Uterus (tissue), 3 donors: ENCODE measurements at regions not wholly inside any gene's neighbourhood (a gene's known extent, or its start where the extent isn't known, plus 50 kb on each side); places are given as distances from the start of the nearest gene placed in this dataset.

Experiments
- DNase-seq, 2 donors: peaks; one replicate each; pipeline ENCODE4 v3.0.0-alpha.2; 2019 to 2020
- H3K27ac ChIP-seq, 2 donors: fragments of 200-600 bp; sonication (generic); 1 replicate in 1 of 2; 2 replicates in 1 of 2; pipeline ENCODE4 v1.5.1; 2016 to 2018
- H3K27me3 ChIP-seq, 2 donors: fragments of 200-600 bp; sonication (generic); one replicate each; pipeline ENCODE4 v1.5.1; 2018 to 2019; ENCODE audit warnings: control low read depth in 1 of 2
- H3K36me3 ChIP-seq, 2 donors: fragments of 200-600 bp; sonication (generic); one replicate each; pipeline ENCODE4 v1.5.1; 2019; ENCODE audit warnings: control low read depth in 1 of 2
- H3K4me1 ChIP-seq, 2 donors: fragments of 200-600 bp; sonication (generic); one replicate each; pipeline ENCODE4 v1.5.1; 2018 to 2019; ENCODE audit warnings: control low read depth in 1 of 2
- H3K4me3 ChIP-seq, 2 donors: fragments of 200-600 bp; sonication (generic); 1 replicate in 1 of 2; 2 replicates in 1 of 2; pipeline ENCODE4 v1.5.1; 2018 to 2019; ENCODE audit warnings: mild to moderate bottlenecking in 1 of 2
- H3K9me3 ChIP-seq, 2 donors: fragments of 200-600 bp; sonication (generic); one replicate each; pipeline ENCODE4 v1.5.1; 2019; ENCODE audit warnings: control low read depth in 1 of 2
- POLR2A ChIP-seq, 2 donors: fragments of 450-650 bp; IDR thresholded peaks; one replicate each; pipeline ENCODE4 v1.6.1; 2016; ENCODE audit warnings: antibody characterized with exemption in 2 of 2, mild to moderate bottlenecking in 1 of 2, moderate library complexity in 1 of 2
- intact Hi-C: fragments of 100-400 bp; cut with DNase I; formaldehyde crosslinking; loops from one replicate; pipeline ENCODE4 v1.15.1; 2023; ENCODE audit warnings: low total_unique reads
- TF ChIP-seq, protein P1 (sequence below), 4 experiments: fragments of 200-600 bp in 2 of 4; fragments of 450-650 bp in 2 of 4; sonication (generic) in 2 of 4; IDR thresholded peaks; one replicate each; pipeline ENCODE4 v1.5.1; 2016 to 2019; ENCODE audit warnings: antibody characterized with exemption in 4 of 4, mild to moderate bottlenecking in 2 of 4, moderate library complexity in 1 of 4
- donor health status: DM: yes; HTN: yes; CAD: no.

DNA sequence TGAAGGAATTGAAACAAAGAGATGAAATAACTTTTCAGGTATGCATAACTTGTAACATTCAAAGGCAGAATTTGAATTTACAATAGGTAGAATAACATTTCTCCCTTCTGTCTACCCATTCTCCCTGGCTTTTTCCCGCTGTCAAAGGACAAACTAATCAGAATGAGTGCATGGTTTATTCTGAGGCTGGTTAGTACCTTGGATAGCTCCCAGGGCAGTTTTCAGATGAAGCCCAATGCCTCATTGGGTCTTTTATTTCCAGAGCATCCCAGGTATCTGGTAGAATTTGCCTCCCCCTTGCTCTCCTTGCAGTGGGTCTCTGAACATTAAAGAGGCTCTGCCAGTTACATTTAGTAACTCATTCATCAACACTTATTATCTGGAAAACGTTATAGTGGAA is 665.5 kb downstream of the BCKDHB start:
- no peaks in the 10 kb centered on the region for H3K36me3 ChIP-seq
- H3K4me3 ChIP-seq = no peak overlapping the region
- TF ChIP-seq POLR2A (IDR thresholded peaks at IDR 0.05) = no peak
- TF ChIP-seq, protein P1, sequence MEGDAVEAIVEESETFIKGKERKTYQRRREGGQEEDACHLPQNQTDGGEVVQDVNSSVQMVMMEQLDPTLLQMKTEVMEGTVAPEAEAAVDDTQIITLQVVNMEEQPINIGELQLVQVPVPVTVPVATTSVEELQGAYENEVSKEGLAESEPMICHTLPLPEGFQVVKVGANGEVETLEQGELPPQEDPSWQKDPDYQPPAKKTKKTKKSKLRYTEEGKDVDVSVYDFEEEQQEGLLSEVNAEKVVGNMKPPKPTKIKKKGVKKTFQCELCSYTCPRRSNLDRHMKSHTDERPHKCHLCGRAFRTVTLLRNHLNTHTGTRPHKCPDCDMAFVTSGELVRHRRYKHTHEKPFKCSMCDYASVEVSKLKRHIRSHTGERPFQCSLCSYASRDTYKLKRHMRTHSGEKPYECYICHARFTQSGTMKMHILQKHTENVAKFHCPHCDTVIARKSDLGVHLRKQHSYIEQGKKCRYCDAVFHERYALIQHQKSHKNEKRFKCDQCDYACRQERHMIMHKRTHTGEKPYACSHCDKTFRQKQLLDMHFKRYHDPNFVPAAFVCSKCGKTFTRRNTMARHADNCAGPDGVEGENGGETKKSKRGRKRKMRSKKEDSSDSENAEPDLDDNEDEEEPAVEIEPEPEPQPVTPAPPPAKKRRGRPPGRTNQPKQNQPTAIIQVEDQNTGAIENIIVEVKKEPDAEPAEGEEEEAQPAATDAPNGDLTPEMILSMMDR (IDR thresholded peaks at IDR 0.05) = no peak
- H3K27ac ChIP-seq = no peak overlapping the region
- no peak for DNase-seq
- H3K9me3 ChIP-seq = peaks cover 0 to 3% of the 10 kb centered on the region in 2 donors
- no peaks in the 10 kb centered on the region for H3K27me3 ChIP-seq
- no peaks in the 10 kb centered on the region for H3K4me1 ChIP-seq
- intact Hi-C loops = no loop called here

GRCh38 chr6:80769106-80769505 is 662.6 kb downstream of the BCKDHB start:
- Histone ChIP-seq H3K9me3 (no peaks in the 10 kb centered on the region), H3K4me1 (no peaks in the 10 kb centered on the region), H3K36me3 (no peaks in the 10 kb centered on the region), H3K4me3 (no peak overlapping the region), H3K27ac (peak overlapping the region in 1 of 2 donors; percentile 21), H3K27me3 (no peaks in the 10 kb centered on the region)
- TF ChIP-seq, protein P1 (IDR thresholded peaks at IDR 0.05) = no peak
- no peak for TF ChIP-seq POLR2A (IDR thresholded peaks at IDR 0.05)
- no peak for DNase-seq
- intact Hi-C loops = no loop called here

DNA sequence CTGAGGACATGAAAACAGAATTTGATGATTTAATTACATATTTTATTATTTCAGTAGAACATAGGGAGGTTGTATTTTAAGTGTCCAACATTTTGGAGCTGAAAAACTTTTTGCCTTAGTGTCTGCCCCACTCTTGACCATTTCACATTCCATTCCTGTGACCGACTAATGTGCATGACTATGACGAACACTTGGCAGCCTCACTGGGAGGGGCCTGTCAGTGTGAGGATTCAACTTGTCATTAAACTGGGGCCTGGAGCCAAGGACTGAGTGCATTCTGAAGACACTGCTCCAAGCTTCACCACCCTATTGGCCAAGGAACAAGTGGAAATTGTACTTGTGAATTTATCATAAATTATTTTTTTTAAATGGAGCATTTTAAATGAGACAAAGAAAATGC is 661.3 kb downstream of the BCKDHB start:
- no peak overlapping the region for H3K4me3 ChIP-seq
- peak; percentile 16 to 29 for DNase-seq
- no peaks in the 10 kb centered on the region for H3K4me1 ChIP-seq
- H3K27ac ChIP-seq = peak overlapping the region in 1 of 2 donors; percentile 36
- TF ChIP-seq, protein P1 (IDR thresholded peaks at IDR 0.05) = no peak
- no peak for TF ChIP-seq POLR2A (IDR thresholded peaks at IDR 0.05)
- no peaks in the 10 kb centered on the region for H3K9me3 ChIP-seq
- intact Hi-C loops = no loop called here
- no peaks in the 10 kb centered on the region for H3K36me3 ChIP-seq
- H3K27me3 ChIP-seq = no peaks in the 10 kb centered on the region

DNA sequence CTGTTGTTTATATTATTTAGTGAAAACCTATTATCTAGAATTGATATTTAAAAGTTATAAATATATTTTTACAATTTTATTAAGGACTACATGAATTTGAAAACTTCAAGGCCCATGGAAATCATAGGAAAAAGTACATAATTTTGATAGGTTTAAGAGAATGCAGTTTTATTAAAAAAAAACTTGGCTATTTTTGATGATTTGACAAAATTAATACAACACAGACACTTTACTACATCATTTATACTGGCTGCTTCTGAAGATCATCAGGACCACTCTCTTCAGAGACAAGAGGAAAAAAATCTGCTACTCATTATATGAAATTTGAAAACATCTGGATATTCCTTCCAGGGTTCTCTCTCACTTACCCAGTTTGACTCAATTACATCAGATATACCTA is 637.7 kb downstream of the BCKDHB start:
- H3K27ac ChIP-seq = no peak overlapping the region
- no peak overlapping the region for H3K4me3 ChIP-seq
- DNase-seq = no peak
- H3K27me3 ChIP-seq = no peaks in the 10 kb centered on the region
- intact Hi-C loops = no loop called here
- TF ChIP-seq POLR2A (IDR thresholded peaks at IDR 0.05) = no peak
- TF ChIP-seq, protein P1 (IDR thresholded peaks at IDR 0.05) = no peak
- no peaks in the 10 kb centered on the region for H3K9me3 ChIP-seq
- no peaks in the 10 kb centered on the region for H3K36me3 ChIP-seq
- H3K4me1 ChIP-seq = no peaks in the 10 kb centered on the region

- no peak for DNase-seq
- no peaks in the 10 kb centered on the region for H3K27me3 ChIP-seq
- no peaks in the 10 kb centered on the region for H3K4me1 ChIP-seq
- intact Hi-C loops = no loop called here
- H3K36me3 ChIP-seq = no peaks in the 10 kb centered on the region
- H3K9me3 ChIP-seq = no peaks in the 10 kb centered on the region
- H3K27ac ChIP-seq = no peak overlapping the region
- H3K4me3 ChIP-seq = no peak overlapping the region
- TF ChIP-seq POLR2A (IDR thresholded peaks at IDR 0.05) = no peak
- TF ChIP-seq, protein P1 (IDR thresholded peaks at IDR 0.05) = peak in 1 of 4 experiments; percentile 16
Measured at GRCh38 chr6:80742481-80742880, 636.0 kb downstream of the BCKDHB start.
